ENCODE measurements at regions not wholly inside any gene's neighbourhood (a gene's known extent, or its start where the extent isn't known, plus 50 kb on each side); places are given as distances from the start of the nearest gene placed in this dataset.
A peak's percentile ranks its signal among the peaks of the same experiment; 100 is the strongest.

GRCh38 chr4:133921280-133922195 lies 280.1 kb downstream of the PABPC4L start:
- intact Hi-C loops (cut with DNase I) = no loop called here
- no peak for DNase-seq (ENCODE audit: low spot score)

GRCh38 chr4:133920236-133920635 lies 281.4 kb downstream of the PABPC4L start:
- intact Hi-C loops (cut with DNase I) = no loop called here
- no peak for DNase-seq (ENCODE audit: low spot score)

- no peak for DNase-seq (ENCODE audit: low spot score)
- intact Hi-C loops (cut with DNase I) = no loop called here
Measured at GRCh38 chr4:133910165-133910564, 291.4 kb downstream of the PABPC4L start.

- no peak for DNase-seq (ENCODE audit: low spot score)
- intact Hi-C loops (cut with DNase I) = no loop called here
Measured at GRCh38 chr4:133903029-133903428, 298.6 kb downstream of the PABPC4L start.

DNA sequence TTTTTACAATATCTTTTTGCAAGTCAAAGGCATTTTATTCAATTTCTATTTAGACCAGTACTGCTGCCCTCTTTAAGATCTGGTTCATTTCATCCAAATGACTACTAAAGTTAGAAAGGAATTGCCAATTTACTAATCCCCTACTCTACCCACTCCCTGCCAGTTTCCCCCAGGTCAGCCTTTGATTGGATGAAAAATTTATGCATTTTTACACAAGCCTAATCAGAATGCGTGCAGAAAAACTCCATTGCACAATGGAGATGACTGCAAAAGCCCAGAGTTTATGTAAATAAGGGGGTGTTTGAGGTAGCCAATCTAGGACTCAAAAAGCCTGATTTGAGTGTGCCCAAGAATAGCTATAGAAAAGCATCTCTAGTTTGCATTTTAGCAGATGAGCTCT lies 310.6 kb downstream of the PABPC4L start:
- DNase-seq (ENCODE audit: low spot score) = no peak
- intact Hi-C loops (cut with DNase I) = no loop called here

DNA sequence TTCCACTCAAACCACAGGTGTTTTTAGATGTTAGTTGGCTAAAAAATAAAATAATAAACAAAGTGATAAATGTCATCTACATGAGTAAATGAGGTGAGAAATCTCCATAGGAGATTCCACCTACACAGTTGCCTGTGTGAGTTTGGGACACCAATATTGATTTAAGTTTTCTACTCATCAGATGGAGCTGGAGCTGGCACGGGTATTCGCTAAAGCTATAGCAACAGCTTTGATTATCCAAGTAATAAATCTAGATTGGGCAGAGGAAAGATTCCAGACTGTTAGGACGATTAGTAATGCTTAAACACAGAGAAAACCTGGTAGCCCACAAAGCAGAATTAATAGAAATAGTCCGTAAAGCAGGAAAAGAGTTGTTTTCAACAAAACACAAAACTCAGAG lies 313.9 kb downstream of the PABPC4L start:
- DNase-seq (ENCODE audit: low spot score) = no peak
- intact Hi-C loops (cut with DNase I) = no loop called here

- DNase-seq (ENCODE audit: low spot score) = no peak
- intact Hi-C loops (cut with DNase I) = no loop called here
Measured at GRCh38 chr4:133869486-133869885, 332.1 kb downstream of the PABPC4L start.

- intact Hi-C loops (cut with DNase I) = no loop called here
- DNase-seq (ENCODE audit: low spot score) = no peak
Measured at GRCh38 chr4:133868856-133869255, 332.7 kb downstream of the PABPC4L start.

GRCh38 chr4:133866328-133866699 lies 335.3 kb downstream of the PABPC4L start:
- intact Hi-C loops (cut with DNase I) = no loop called here
- no peak for DNase-seq (ENCODE audit: low spot score)

- DNase-seq (ENCODE audit: low spot score) = no peak
- intact Hi-C loops (cut with DNase I) = no loop called here
Measured at GRCh38 chr4:133865612-133866327, 335.8 kb downstream of the PABPC4L start.

DNA sequence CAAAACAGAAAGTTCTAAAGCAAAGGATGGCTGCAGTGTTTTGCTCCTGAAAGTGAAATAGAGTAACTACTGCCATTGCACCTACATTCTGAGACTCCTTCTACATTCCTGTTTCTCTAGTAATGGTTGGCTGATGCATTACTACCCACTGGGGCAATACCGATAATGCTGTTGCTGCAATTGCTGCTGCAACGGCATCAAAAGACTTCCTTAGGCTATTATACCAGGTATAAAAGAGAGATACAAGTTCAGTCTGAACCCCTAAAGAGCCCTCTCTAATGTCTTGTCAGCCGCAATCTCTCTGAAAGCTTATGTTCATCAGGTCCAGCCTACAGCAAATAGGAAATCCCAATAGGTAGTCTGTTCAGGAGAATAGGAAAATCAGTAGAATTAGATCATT lies 338.4 kb downstream of the PABPC4L start:
- intact Hi-C loops (cut with DNase I) = no loop called here
- DNase-seq (ENCODE audit: low spot score) = no peak

- no peak for DNase-seq (ENCODE audit: low spot score)
- intact Hi-C loops (cut with DNase I) = no loop called here
Measured at GRCh38 chr4:133856731-133857355, 344.7 kb downstream of the PABPC4L start.

DNA sequence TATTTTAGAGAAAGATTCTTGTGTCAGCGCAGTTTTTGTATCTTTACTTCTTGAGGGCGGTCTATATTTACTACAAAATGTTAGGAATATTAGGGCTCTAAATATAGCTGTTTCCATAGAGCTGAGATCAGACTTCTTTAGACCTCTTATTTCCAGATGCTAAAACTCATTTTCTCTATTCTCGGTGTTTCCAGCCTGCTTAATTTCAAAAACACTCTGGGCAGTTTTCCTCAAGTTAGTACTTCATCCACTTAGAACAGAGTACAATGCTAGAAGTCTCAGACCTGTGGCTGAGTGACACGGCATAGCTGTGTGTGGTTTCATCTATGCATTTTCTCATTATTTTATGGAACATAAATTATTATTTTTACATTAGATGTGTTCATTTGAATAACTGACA lies 346.6 kb downstream of the PABPC4L start:
- DNase-seq (ENCODE audit: low spot score) = no peak
- intact Hi-C loops (cut with DNase I) = no loop called here

DNA sequence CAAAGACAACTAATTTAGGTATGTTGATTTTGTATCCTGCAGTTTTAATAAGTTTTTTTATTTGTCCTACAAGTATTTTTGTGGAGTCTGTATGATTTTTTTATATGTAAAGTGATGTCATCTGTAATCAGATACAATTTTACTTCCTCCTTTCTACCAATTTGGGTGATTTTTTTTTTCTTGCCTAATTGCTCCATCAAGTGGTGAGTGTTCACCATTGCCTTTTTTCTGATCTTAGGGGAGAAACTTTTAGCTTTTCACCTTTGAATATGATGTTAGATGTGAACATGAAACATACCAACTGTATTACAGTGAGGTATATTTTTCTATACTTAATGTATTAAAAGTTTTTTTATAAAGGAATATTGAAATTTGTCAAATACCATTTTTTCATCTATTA lies 362.3 kb downstream of the PABPC4L start:
- intact Hi-C loops (cut with DNase I) = no loop called here

DNA sequence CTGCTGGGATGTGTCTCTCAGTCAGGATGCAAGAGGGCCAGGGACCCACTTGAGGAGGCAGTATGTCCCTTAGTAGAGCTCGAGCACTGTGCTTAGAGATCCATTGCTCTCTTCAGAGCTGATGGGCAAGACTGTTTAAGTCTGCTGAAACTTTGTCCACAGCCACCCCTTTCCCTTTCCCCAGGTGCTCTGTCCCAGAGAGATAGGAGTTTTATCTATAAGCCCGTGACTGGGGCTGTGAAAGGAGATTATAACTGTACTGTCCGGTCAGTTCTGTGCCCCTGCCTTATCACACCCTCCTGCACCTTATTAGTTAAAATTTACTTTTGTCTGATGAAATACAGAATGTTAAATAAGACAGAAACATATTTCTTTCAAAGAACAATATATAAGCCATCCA lies 378.4 kb downstream of the PABPC4L start:
- no peak for DNase-seq (ENCODE audit: low spot score)
- intact Hi-C loops (cut with DNase I) = no loop called here

More for the DNA sequence above, 362.3 kb downstream of the PABPC4L start:
- no peak for DNase-seq (ENCODE audit: low spot score)

DNA sequence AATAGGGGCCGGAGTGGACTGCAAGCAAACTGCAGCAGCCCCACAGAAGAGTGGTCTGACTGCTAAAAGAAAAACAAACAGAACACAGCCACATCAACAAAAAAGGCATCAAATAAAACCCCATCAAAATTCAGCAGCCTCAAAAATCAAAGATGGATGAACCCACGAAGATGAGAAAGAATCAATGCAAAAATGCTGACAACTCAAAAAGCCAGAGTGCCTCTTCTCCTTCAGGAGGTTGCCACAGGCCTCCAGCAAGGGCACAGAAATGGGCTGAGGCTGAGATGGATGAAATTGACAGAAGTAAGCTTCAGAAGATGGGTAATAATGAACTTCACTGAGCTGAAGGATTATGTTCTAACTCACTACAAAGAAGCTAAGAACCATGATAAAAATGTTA lies 388.6 kb downstream of the PABPC4L start:
- DNase-seq (ENCODE audit: low spot score) = no peak
- intact Hi-C loops (cut with DNase I) = no loop called here

- intact Hi-C loops (cut with DNase I) = no loop called here
Measured at GRCh38 chr4:133812236-133812635, 389.4 kb downstream of the PABPC4L start.

DNA sequence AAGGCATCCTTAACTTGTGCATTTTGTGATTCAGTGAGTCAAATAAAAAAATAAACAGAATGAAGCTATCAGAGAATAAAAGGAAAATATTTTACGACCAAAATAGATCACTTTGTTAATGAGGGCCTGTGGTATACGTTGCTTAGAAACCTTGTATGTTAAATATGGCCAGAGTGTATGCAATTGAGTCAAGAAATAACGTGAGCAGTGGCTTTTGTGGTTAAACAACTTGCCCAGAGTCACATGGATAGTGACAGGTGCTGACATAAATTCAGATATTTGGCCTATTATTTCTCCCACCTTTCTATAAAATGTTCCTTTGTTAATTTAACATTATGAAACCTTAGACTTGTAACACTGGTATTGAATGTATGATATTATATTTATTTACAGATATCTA lies 393.4 kb downstream of the PABPC4L start:
- intact Hi-C loops (cut with DNase I) = no loop called here
- no peak for DNase-seq (ENCODE audit: low spot score)

More at GRCh38 chr4:133812236-133812635, 389.4 kb downstream of the PABPC4L start:
- peak; percentile 51 for DNase-seq (ENCODE audit: low spot score)

- intact Hi-C loops (cut with DNase I) = no loop called here
- DNase-seq (ENCODE audit: low spot score) = no peak
Measured at GRCh38 chr4:133803341-133803740, 398.2 kb downstream of the PABPC4L start.

Measured in posterior vena cava (tissue), 2 donors.